Neuronal stem cell (in vitro differentiated cells): ENCODE measurements at regions not wholly inside any gene's neighbourhood (a gene's known extent, or its start where the extent isn't known, plus 50 kb on each side); places are given as distances from the start of the nearest gene placed in this dataset.

ENCODE experiments used
- DNase-seq: peaks from one replicate; pipeline ENCODE4 v3.0.0-alpha.2; 2013; ENCODE audit warnings: low spot score
- H2AFZ ChIP-seq: one replicate; pipeline ENCODE4 v1.6.1; 2013; ENCODE audit warnings: mild to moderate bottlenecking, low read length, inconsistent platforms
- H2AK5ac ChIP-seq: 2 replicates; pipeline ENCODE4 v1.6.1; 2013; ENCODE audit warnings: low read depth, mild to moderate bottlenecking, inconsistent platforms, low read length, moderate library complexity, mixed read lengths
- H2BK120ac ChIP-seq: 2 replicates; pipeline ENCODE4 v1.6.1; 2013; ENCODE audit warnings: low read depth, mild to moderate bottlenecking, inconsistent platforms, low read length, moderate library complexity, mixed read lengths
- H2BK12ac ChIP-seq: one replicate; pipeline ENCODE4 v1.6.1; 2013; ENCODE audit warnings: low read length, inconsistent platforms
- H2BK15ac ChIP-seq: 2 replicates; pipeline ENCODE4 v1.6.1; 2013; ENCODE audit warnings: mild to moderate bottlenecking, low read length, inconsistent platforms, mixed read lengths
- H2BK5ac ChIP-seq: one replicate; pipeline ENCODE4 v1.6.1; 2013; ENCODE audit warnings: inconsistent platforms, mild to moderate bottlenecking, low read length, moderate library complexity
- H3K14ac ChIP-seq: one replicate; pipeline ENCODE4 v1.6.1; 2013; ENCODE audit warnings: low read length, inconsistent platforms
- H3K18ac ChIP-seq: 2 replicates; pipeline ENCODE4 v1.6.1; 2013; ENCODE audit warnings: low read length, inconsistent platforms
- H3K23ac ChIP-seq: 2 replicates; pipeline ENCODE4 v1.6.1; 2013; ENCODE audit warnings: low read depth, mild to moderate bottlenecking, mixed read lengths, low read length, inconsistent platforms; ENCODE audit not compliant: poor library complexity
- H3K27ac ChIP-seq: replicated peaks from 3 replicates; pipeline ENCODE4 v1.5.1; 2013; ENCODE audit warnings: low read length, inconsistent platforms
- H3K27me3 ChIP-seq, 3 experiments: 2 replicates each; pipeline ENCODE4 v1.6.1; 2013; ENCODE audit warnings: low read length in 3 of 3, mild to moderate bottlenecking in 2 of 3, inconsistent platforms in 1 of 3, low read depth in 1 of 3, mixed read lengths in 1 of 3, moderate library complexity in 1 of 3; ENCODE audit not compliant: control insufficient read depth in 3 of 3, insufficient read depth in 3 of 3
- H3K36me3 ChIP-seq, 2 donors: replicated peaks in 1 of 2; 2 replicates each; pipeline ENCODE4 v1.6.1; 2013; ENCODE audit warnings: low read length in 2 of 2; ENCODE audit not compliant: control insufficient read depth in 2 of 2, insufficient read depth in 2 of 2
- H3K4ac ChIP-seq: 2 replicates; pipeline ENCODE4 v1.6.1; 2013; ENCODE audit warnings: inconsistent platforms, mild to moderate bottlenecking, low read length, moderate library complexity
- H3K4me1 ChIP-seq, 2 donors: 1 replicate in 1 of 2; 2 replicates in 1 of 2; pipeline ENCODE4 v1.6.1; 2013; ENCODE audit warnings: low read length in 2 of 2, low read depth in 1 of 2; ENCODE audit not compliant: control insufficient read depth in 2 of 2, insufficient read depth in 1 of 2
- H3K4me2 ChIP-seq: one replicate; pipeline ENCODE4 v1.6.1; 2013; ENCODE audit warnings: mild to moderate bottlenecking, low read length, inconsistent platforms; ENCODE audit not compliant: insufficient read depth, poor library complexity, severe bottlenecking
- H3K4me3 ChIP-seq, 2 donors: 2 replicates each; pipeline ENCODE4 v1.5.1; 2013; ENCODE audit warnings: low read length in 2 of 2, mild to moderate bottlenecking in 2 of 2, inconsistent platforms in 1 of 2, moderate library complexity in 1 of 2
- H3K79me1 ChIP-seq: one replicate; pipeline ENCODE4 v1.6.1; 2013; ENCODE audit warnings: low read depth, mild to moderate bottlenecking, inconsistent platforms, low read length, moderate library complexity
- H3K9ac ChIP-seq: one replicate; pipeline ENCODE4 v1.6.1; 2013; ENCODE audit warnings: mild to moderate bottlenecking, low read depth, low read length, inconsistent platforms; ENCODE audit not compliant: poor library complexity
- H3K9me3 ChIP-seq, 2 donors: replicated peaks in 1 of 2; 2 replicates each; pipeline versions ENCODE3 to v1.6.1; 2013; ENCODE audit warnings: low read length in 2 of 2, mild to moderate bottlenecking in 2 of 2, inconsistent platforms in 1 of 2, low read depth in 1 of 2, mixed read lengths in 1 of 2, moderate library complexity in 1 of 2; ENCODE audit not compliant: control insufficient read depth in 2 of 2, insufficient read depth in 1 of 2
- H4K8ac ChIP-seq: one replicate; pipeline ENCODE4 v1.6.1; 2013; ENCODE audit warnings: low read depth, mild to moderate bottlenecking, inconsistent platforms, low read length, moderate library complexity
- H4K91ac ChIP-seq: one replicate; pipeline ENCODE4 v1.6.1; 2013; ENCODE audit warnings: low read length, low read depth, mild to moderate bottlenecking, inconsistent platforms; ENCODE audit not compliant: poor library complexity
- WGBS, 2 donors: extraction: QIAGEN DNeasy Blood & Tissue Kit; methylation state at CpG; one replicate each; pipeline ENCODE4 v1.1.7; 2013; ENCODE audit warnings: missing lambda C conversion rate in 2 of 2, mixed read lengths in 1 of 2; ENCODE audit not compliant: insufficient read length in 2 of 2, insufficient replicate concordance in 1 of 2; ENCODE audit errors: extremely low coverage in 2 of 2; 5-methylcytosine and 5-hydroxymethylcytosine counted together

DNA sequence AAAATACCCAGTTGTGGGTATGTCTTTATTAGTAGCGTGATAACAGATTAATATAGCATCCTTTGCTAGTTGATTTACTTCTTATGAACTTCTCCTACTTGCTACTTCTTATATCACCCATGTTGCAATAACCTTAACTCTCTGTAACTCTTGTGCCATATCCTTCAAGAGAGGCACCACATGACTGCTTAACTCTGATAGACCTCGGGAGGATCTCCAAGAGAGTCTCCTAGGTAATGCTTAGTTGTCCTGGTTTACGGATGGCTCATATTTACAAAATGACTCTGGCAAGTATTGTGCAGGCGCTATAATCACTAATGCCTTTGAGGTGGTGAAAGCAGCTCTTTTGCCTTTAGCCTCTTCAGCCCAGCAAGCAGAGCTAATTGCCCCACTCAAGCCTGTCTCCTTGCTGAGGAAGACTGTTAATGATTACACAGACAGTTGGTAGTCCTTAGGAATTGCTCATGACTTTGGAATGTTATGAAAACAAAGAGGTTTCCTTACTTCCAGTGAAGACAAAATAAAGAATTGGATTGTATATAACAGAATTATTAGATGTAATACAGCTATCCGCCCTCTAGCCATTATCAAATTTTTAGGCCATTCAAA, 1305.8 kb downstream of the PCDH7 start:
- H3K79me1 ChIP-seq: no peaks in the 10 kb centered on the region
- no peak overlapping the region for H2BK15ac ChIP-seq
- no peak overlapping the region for H3K14ac ChIP-seq
- H3K4me1 ChIP-seq: no peaks in the 10 kb centered on the region
- H3K18ac ChIP-seq: no peak overlapping the region
- no peaks in the 10 kb centered on the region for H3K36me3 ChIP-seq
- H4K91ac ChIP-seq: no peak overlapping the region
- H2BK120ac ChIP-seq: no peak overlapping the region
- H3K9ac ChIP-seq: no peak overlapping the region
- H3K23ac ChIP-seq: no peak overlapping the region
- no CpG with 5 or more reads among the region's 5 CpGs for WGBS, 2 donors
- H3K27ac ChIP-seq: no peak overlapping the region
- H3K27me3 ChIP-seq: no peaks in the 10 kb centered on the region
- no peaks in the 10 kb centered on the region for H3K9me3 ChIP-seq
- no peak overlapping the region for H2AK5ac ChIP-seq
- H2AFZ ChIP-seq: no peak overlapping the region
- no peak overlapping the region for H2BK5ac ChIP-seq
- no peak for DNase-seq
- no peak overlapping the region for H3K4me2 ChIP-seq
- H3K4me3 ChIP-seq: no peak overlapping the region
- no peak overlapping the region for H4K8ac ChIP-seq
- H3K4ac ChIP-seq: no peak overlapping the region
- H2BK12ac ChIP-seq: no peak overlapping the region

DNA sequence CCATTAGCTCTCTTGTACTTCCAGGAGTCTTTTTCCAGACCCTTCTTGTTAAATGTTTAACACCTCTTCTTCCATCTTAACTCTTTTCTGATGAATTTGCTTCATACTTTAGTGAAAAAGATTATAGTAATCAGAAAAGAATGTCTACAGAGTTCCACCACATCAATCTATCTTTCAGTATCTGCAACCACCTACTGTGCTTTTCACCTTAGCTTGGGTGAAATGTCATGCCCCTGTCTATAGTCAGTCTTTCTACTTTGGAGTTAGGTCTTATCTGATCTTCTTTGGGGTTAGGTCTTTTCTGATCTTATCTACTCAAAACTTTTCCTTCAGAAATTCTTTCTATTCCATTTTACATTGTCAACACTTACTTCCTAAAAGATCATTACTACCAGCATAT, 1310.2 kb downstream of the PCDH7 start:
- Histone ChIP-seq H2BK12ac (no peak overlapping the region), H3K9me3 (no peaks in the 10 kb centered on the region), H2AFZ (no peak overlapping the region), H3K4me1 (no peaks in the 10 kb centered on the region), H3K27ac (no peak overlapping the region), H3K14ac (no peak overlapping the region), H3K27me3 (no peaks in the 10 kb centered on the region), H4K8ac (no peak overlapping the region), H2BK120ac (no peak overlapping the region), H3K4ac (no peak overlapping the region), H3K4me2 (no peak overlapping the region), H4K91ac (no peak overlapping the region), H2AK5ac (no peak overlapping the region), H3K4me3 (no peak overlapping the region), H2BK15ac (no peak overlapping the region), H2BK5ac (no peak overlapping the region), H3K23ac (no peak overlapping the region), H3K36me3 (no peaks in the 10 kb centered on the region), H3K79me1 (no peaks in the 10 kb centered on the region), H3K18ac (no peak overlapping the region), H3K9ac (no peak overlapping the region)
- no peak for DNase-seq

DNA sequence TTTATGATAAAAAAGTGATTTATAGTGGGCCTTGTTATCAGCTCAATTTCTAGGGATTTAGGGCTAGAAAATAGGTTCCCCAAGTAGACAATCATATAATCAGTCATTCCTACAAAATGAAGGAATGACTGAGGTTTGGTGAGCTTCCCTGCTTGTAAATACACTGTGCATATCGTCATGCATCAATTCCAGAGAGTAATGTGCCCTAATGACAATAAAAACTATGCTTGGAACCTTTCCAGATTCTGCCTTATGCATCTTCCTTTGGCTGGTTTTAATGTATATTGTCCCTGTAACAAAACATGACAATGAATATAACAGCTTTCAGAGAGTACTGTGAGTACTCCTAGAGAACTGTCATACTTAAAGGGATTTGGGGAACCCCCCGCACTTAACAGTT, 1310.9 kb downstream of the PCDH7 start:
- H2BK15ac ChIP-seq: no peak overlapping the region
- no peak overlapping the region for H4K91ac ChIP-seq
- no peaks in the 10 kb centered on the region for H3K36me3 ChIP-seq
- H3K23ac ChIP-seq: no peak overlapping the region
- no peak for DNase-seq
- no peak overlapping the region for H3K18ac ChIP-seq
- no peak overlapping the region for H3K4me3 ChIP-seq
- no peak overlapping the region for H2BK5ac ChIP-seq
- H3K9ac ChIP-seq: no peak overlapping the region
- no peak overlapping the region for H3K4me2 ChIP-seq
- WGBS, 2 donors: no CpG with 5 or more reads among the region's 2 CpGs
- H3K27me3 ChIP-seq: no peaks in the 10 kb centered on the region
- no peak overlapping the region for H3K27ac ChIP-seq
- no peak overlapping the region for H2AFZ ChIP-seq
- no peak overlapping the region for H2BK12ac ChIP-seq
- H3K79me1 ChIP-seq: no peaks in the 10 kb centered on the region
- no peak overlapping the region for H3K4ac ChIP-seq
- no peak overlapping the region for H2AK5ac ChIP-seq
- no peaks in the 10 kb centered on the region for H3K4me1 ChIP-seq
- H2BK120ac ChIP-seq: no peak overlapping the region
- no peak overlapping the region for H3K14ac ChIP-seq
- no peak overlapping the region for H4K8ac ChIP-seq
- no peaks in the 10 kb centered on the region for H3K9me3 ChIP-seq

DNA sequence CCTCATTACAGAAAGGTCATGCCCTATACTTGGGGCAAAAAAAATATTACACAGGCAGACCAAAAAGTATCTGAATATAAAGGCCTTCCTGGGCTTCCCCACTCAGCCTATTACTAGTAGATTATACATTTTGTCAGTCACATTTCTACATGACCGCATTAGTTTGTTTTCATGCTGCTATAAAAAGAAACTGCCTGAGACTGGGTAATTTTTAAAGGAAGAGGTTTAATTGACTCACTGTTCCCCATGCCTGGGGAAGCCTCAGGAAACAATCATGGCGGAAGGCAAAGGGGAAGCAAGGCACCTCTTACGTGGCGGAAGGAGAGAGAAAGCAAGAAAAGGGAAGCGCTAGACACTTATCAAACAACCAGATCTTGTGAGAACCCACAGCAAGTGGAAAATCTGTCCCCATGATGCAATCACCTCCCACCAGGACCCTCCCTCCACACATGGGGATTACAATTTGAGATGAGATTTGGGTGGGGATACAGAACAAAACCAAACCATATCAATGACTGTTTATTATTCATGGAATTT, 1312.0 kb downstream of the PCDH7 start:
- DNase-seq: no peak
- Histone ChIP-seq H3K9me3 (no peaks in the 10 kb centered on the region), H3K4me2 (no peak overlapping the region), H3K79me1 (no peaks in the 10 kb centered on the region), H3K14ac (no peak overlapping the region), H3K4ac (no peak overlapping the region), H3K18ac (no peak overlapping the region), H3K4me1 (no peaks in the 10 kb centered on the region), H3K27ac (no peak overlapping the region), H2BK15ac (no peak overlapping the region), H3K4me3 (no peak overlapping the region), H2BK12ac (no peak overlapping the region), H3K9ac (no peak overlapping the region), H4K91ac (no peak overlapping the region), H3K23ac (no peak overlapping the region), H4K8ac (no peak overlapping the region), H2AK5ac (no peak overlapping the region), H2AFZ (no peak overlapping the region), H3K36me3 (no peaks in the 10 kb centered on the region), H3K27me3 (no peaks in the 10 kb centered on the region), H2BK5ac (no peak overlapping the region), H2BK120ac (no peak overlapping the region)
- no CpG with 5 or more reads among the region's 5 CpGs for WGBS, 2 donors
